ENCODE measurements at regions not wholly inside any gene's neighbourhood (a gene's known extent, or its start where the extent isn't known, plus 50 kb on each side); places are given as distances from the start of the nearest gene placed in this dataset.

GRCh38 chr5:101647861-101648260 is 648.2 kb downstream of the SLCO4C1 start:
- TF ChIP-seq CTCF (IDR thresholded peaks at IDR 0.05; ENCODE audit: low read depth, low read length), result no peak
- no peak for TF ChIP-seq EZH2phosphoT487 (IDR thresholded peaks at IDR 0.05; ENCODE audit: low read depth)

Data from OCI-LY3 (cell line).